Hepatocyte (in vitro differentiated cells): ENCODE measurements at regions not wholly inside any gene's neighbourhood (a gene's known extent, or its start where the extent isn't known, plus 50 kb on each side); places are given as distances from the start of the nearest gene placed in this dataset.

Source experiments
- CTCF ChIP-seq: fragments of 200-600 bp; sonication (generic); IDR thresholded peaks from 2 replicates; pipeline ENCODE4 v1.5.1; 2016; ENCODE audit warnings: antibody characterized with exemption, mild to moderate bottlenecking; ENCODE audit not compliant: poor library complexity
- EZH2 ChIP-seq: fragments of 200-600 bp; sonication (generic); IDR thresholded peaks from 2 replicates; pipeline ENCODE4 v1.6.1; 2016; ENCODE audit warnings: antibody characterized with exemption, mild to moderate bottlenecking, borderline replicate concordance

- no peak for TF ChIP-seq CTCF
- no peak for TF ChIP-seq EZH2
These were observed 159.5 kb upstream of the OLIG3 start for GRCh38 chr6:137653706-137654059.
